Keratinocyte (primary cell): ENCODE measurements at regions not wholly inside any gene's neighbourhood (a gene's known extent, or its start where the extent isn't known, plus 50 kb on each side); places are given as distances from the start of the nearest gene placed in this dataset.

ENCODE experiments used
- DNase-seq: peaks from one replicate; pipeline ENCODE4 v3.0.0-alpha.2; 2011; ENCODE audit warnings: low read depth, missing footprints, low spot score
- FAIRE-seq: peaks from 2 replicates; lab custom pipeline; 2011; peaks lifted over from hg19 to GRCh38; lab: Jason Lieb, UNC
- H2AFZ ChIP-seq: 2 replicates; pipeline ENCODE4 v1.6.0; 2012; ENCODE audit warnings: low read length, control low read depth, inconsistent platforms; ENCODE audit not compliant: control insufficient read depth
- H3K27ac ChIP-seq: 2 replicates; pipeline ENCODE4 v1.5.1; 2011; ENCODE audit warnings: low read length; ENCODE audit not compliant: control insufficient read depth, insufficient read depth
- H3K27me3 ChIP-seq: 3 replicates; pipeline ENCODE4 v1.6.0; 2011; ENCODE audit warnings: low read length; ENCODE audit not compliant: control insufficient read depth, insufficient read depth; ENCODE audit errors: extremely low read depth
- H3K36me3 ChIP-seq, 2 experiments: 2 replicates in 1 of 2; 3 replicates in 1 of 2; pipeline ENCODE4 v1.5.1; 2011; ENCODE audit warnings: low read length in 2 of 2, mild to moderate bottlenecking in 1 of 2; ENCODE audit not compliant: control insufficient read depth in 2 of 2, insufficient read depth in 2 of 2; ENCODE audit errors: extremely low read depth in 1 of 2
- H3K4me1 ChIP-seq: 3 replicates; pipeline ENCODE4 v1.5.1; 2011; ENCODE audit warnings: low read length; ENCODE audit not compliant: control insufficient read depth, insufficient read depth; ENCODE audit errors: extremely low read depth
- H3K4me2 ChIP-seq: 3 replicates; pipeline ENCODE4 v1.6.0; 2011; ENCODE audit warnings: low read depth, low read length; ENCODE audit not compliant: control insufficient read depth, insufficient read depth; ENCODE audit errors: extremely low read depth
- H3K4me3 ChIP-seq, 3 experiments: fragments of 200-600 bp in 1 of 3; sonication (generic) in 1 of 3; 2 replicates in 2 of 3; 3 replicates in 1 of 3; pipeline ENCODE4 v1.5.1; 2011 to 2016; ENCODE audit warnings: low read length in 3 of 3, mild to moderate bottlenecking in 3 of 3, control low read depth in 2 of 3, inconsistent platforms in 1 of 3, low read depth in 1 of 3, mixed read lengths in 1 of 3, mixed run types in 1 of 3, moderate library complexity in 1 of 3; ENCODE audit not compliant: control insufficient read depth in 2 of 3, insufficient read depth in 2 of 3; ENCODE audit errors: extremely low read depth in 1 of 3
- H3K79me2 ChIP-seq: 2 replicates; pipeline ENCODE4 v1.6.0; 2012; ENCODE audit warnings: low read length; ENCODE audit not compliant: control insufficient read depth, insufficient read depth
- H3K9ac ChIP-seq: 3 replicates; pipeline ENCODE4 v1.6.0; 2011; ENCODE audit warnings: low read length; ENCODE audit not compliant: control insufficient read depth, insufficient read depth; ENCODE audit errors: extremely low read depth
- H3K9me1 ChIP-seq: 3 replicates; pipeline ENCODE4 v1.6.0; 2011; ENCODE audit warnings: low read length; ENCODE audit not compliant: control insufficient read depth, insufficient read depth; ENCODE audit errors: extremely low read depth
- H3K9me3 ChIP-seq: 2 replicates; pipeline ENCODE4 v1.5.1; 2012; ENCODE audit warnings: low read depth, low read length; ENCODE audit not compliant: control insufficient read depth
- H4K20me1 ChIP-seq: 3 replicates; pipeline ENCODE4 v1.6.0; 2011; ENCODE audit warnings: low read length; ENCODE audit not compliant: control insufficient read depth, insufficient read depth; ENCODE audit errors: extremely low read depth
- CTCF ChIP-seq, 3 experiments: IDR thresholded peaks in 1 of 3; conservative IDR thresholded peaks in 1 of 3; optimal IDR thresholded peaks in 1 of 3; 2 replicates in 2 of 3; 3 replicates in 1 of 3; pipeline versions ENCODE3 to v1.5.1; 2011; ENCODE audit warnings: low read length in 3 of 3, mild to moderate bottlenecking in 3 of 3, moderate library complexity in 2 of 3, control low read depth in 1 of 3, inconsistent platforms in 1 of 3; ENCODE audit not compliant: insufficient read depth in 2 of 3; ENCODE audit errors: extremely low read depth in 1 of 3
- EZH2 ChIP-seq: IDR thresholded peaks from one replicate; pipeline ENCODE4 v1.6.1; 2012; ENCODE audit warnings: inconsistent platforms, mild to moderate bottlenecking, low read length, moderate library complexity
- dilution Hi-C: fragments of 300-500 bp; cut with MboI; formaldehyde crosslinking; loops from one replicate; pipeline ENCODE4 v1.7.0; 2020; ENCODE audit warnings: low sequenced_read_pairs; ENCODE audit not compliant: extremely low pct_ligation_motif_present

GRCh38 chr12:107443320-107444090 lies 242.1 kb upstream of the PWP1 start:
- no peak overlapping the region for H2AFZ ChIP-seq
- H3K4me1 ChIP-seq, result peaks cover 26% of the 10 kb centered on the region
- no peak for TF ChIP-seq CTCF (optimal IDR thresholded peaks at IDR 0.05 in 1 of 3, IDR thresholded peaks at IDR 0.05 in 1 of 3, conservative IDR thresholded peaks at IDR 0.05 in 1 of 3; ENCODE audit: extremely low read depth in 1 of 3, insufficient read depth in 2 of 3, low read length in 3 of 3)
- no peak for TF ChIP-seq EZH2
- H3K4me2 ChIP-seq, result no peak overlapping the region
- dilution Hi-C loops, result no loop called here
- no peaks in the 10 kb centered on the region for H4K20me1 ChIP-seq
- no peak overlapping the region for H3K27ac ChIP-seq
- H3K36me3 ChIP-seq, result no peaks in the 10 kb centered on the region
- no peak overlapping the region for H3K4me3 ChIP-seq
- FAIRE-seq (no peak), DNase-seq (no peak)
- H3K9me3 ChIP-seq, result no peaks in the 10 kb centered on the region
- no peaks in the 10 kb centered on the region for H3K79me2 ChIP-seq
- no peak overlapping the region for H3K9ac ChIP-seq
- no peaks in the 10 kb centered on the region for H3K9me1 ChIP-seq
- H3K27me3 ChIP-seq, result no peaks in the 10 kb centered on the region

- Histone ChIP-seq H3K36me3 (no peaks in the 10 kb centered on the region), H3K4me2 (no peak overlapping the region), H3K27me3 (no peaks in the 10 kb centered on the region), H2AFZ (no peak overlapping the region), H3K27ac (no peak overlapping the region), H4K20me1 (no peaks in the 10 kb centered on the region), H3K4me3 (no peak overlapping the region), H3K9me1 (no peaks in the 10 kb centered on the region), H3K9ac (no peak overlapping the region), H3K9me3 (no peaks in the 10 kb centered on the region), H3K79me2 (no peaks in the 10 kb centered on the region), H3K4me1 (peaks cover 29% of the 10 kb centered on the region)
- dilution Hi-C loops, result no loop called here
- FAIRE-seq (no peak), DNase-seq (no peak)
- TF ChIP-seq EZH2 (no peak), CTCF (optimal IDR thresholded peaks at IDR 0.05 in 1 of 3, IDR thresholded peaks at IDR 0.05 in 1 of 3, conservative IDR thresholded peaks at IDR 0.05 in 1 of 3; ENCODE audit: extremely low read depth in 1 of 3, insufficient read depth in 2 of 3, low read length in 3 of 3) (no peak)
These were observed 240.8 kb upstream of the PWP1 start for GRCh38 chr12:107444771-107445170.
